HepG2 (cell line): ENCODE measurements at regions not wholly inside any gene's neighbourhood (a gene's known extent, or its start where the extent isn't known, plus 50 kb on each side); places are given as distances from the start of the nearest gene placed in this dataset.

Source experiments
- ATAC-seq: fragments of 200-7000 bp; cut with Tn5 transposase; 3 replicates; pipeline ENCODE4 v1.9.1; 2020; ENCODE audit warnings: mild to moderate bottlenecking, moderate library complexity
- BruUV-seq: library from RNA; stranded (reverse); fragments of 400-500 nt; replicated peaks from 2 replicates; lab custom pipeline; 2021; lab: Mats Ljungman, UMichigan
- CTCF ChIA-PET: fragments of 300-600 bp; formaldehyde crosslinking; extraction: SDS; loops from one replicate; lab custom pipeline; 2021; ENCODE audit warnings: low total read pairs, inconsistent platforms, low intra/inter-chr PET ratio; lab: Yijun Ruan, JAX
- POLR2A ChIA-PET: fragments of 350-600 bp; sonication (Branson Sonifier 250); formaldehyde crosslinking; loops from one replicate; lab custom pipeline; 2020; ENCODE audit warnings: antibody characterized with exemption, inconsistent platforms; lab: Yijun Ruan, JAX
- DNase-seq: peaks from one replicate; pipeline ENCODE4 v3.0.0-alpha.2; 2015; ENCODE audit warnings: low spot score
- FAIRE-seq: peaks from 3 replicates; lab custom pipeline; 2011; peaks lifted over from hg19 to GRCh38; lab: Jason Lieb, UNC
- H2AFZ ChIP-seq: one replicate; pipeline ENCODE4 v1.6.1; 2011; ENCODE audit warnings: low read length, inconsistent platforms
- H3K27ac ChIP-seq: fragments of 300-600 bp; 3 replicates; pipeline ENCODE4 v1.8.0; 2011; ENCODE audit warnings: mixed run types, mild to moderate bottlenecking, mixed read lengths, low read length, inconsistent platforms; ENCODE audit not compliant: insufficient read depth; ENCODE audit errors: extremely low read length
- H3K27me3 ChIP-seq, 2 experiments: fragments of 200-600 bp in 1 of 2; 2 replicates in 1 of 2; 3 replicates in 1 of 2; pipeline versions ENCODE4 v1.6.0 to v1.8.0; 2011; ENCODE audit warnings: low read length in 2 of 2, mild to moderate bottlenecking in 2 of 2, moderate library complexity in 2 of 2, inconsistent platforms in 1 of 2; ENCODE audit not compliant: insufficient read depth in 2 of 2, control insufficient read depth in 1 of 2
- H3K36me3 ChIP-seq, 2 experiments: fragments of 200-600 bp in 1 of 2; replicated peaks in 1 of 2; 2 replicates in 1 of 2; 3 replicates in 1 of 2; pipeline versions ENCODE4 v1.5.1 to v1.8.0; 2011; ENCODE audit warnings: low read length in 2 of 2, inconsistent platforms in 1 of 2; ENCODE audit not compliant: insufficient read depth in 2 of 2, control insufficient read depth in 1 of 2
- H3K4me1 ChIP-seq: 2 replicates; pipeline ENCODE4 v1.5.1; 2012; ENCODE audit warnings: low read length, inconsistent platforms; ENCODE audit not compliant: insufficient read depth
- H3K4me2 ChIP-seq: 2 replicates; pipeline ENCODE4 v1.6.0; 2011; ENCODE audit warnings: low read depth, low read length, inconsistent platforms
- H3K4me3 ChIP-seq, 3 experiments: fragments of 200-600 bp in 1 of 3; sonication (generic), shearing (Covaris generic) in 1 of 3; replicated peaks in 1 of 3; 2 replicates each; pipeline ENCODE4 v1.5.1; 2011 to 2016; ENCODE audit warnings: low read length in 3 of 3, inconsistent platforms in 2 of 3, low read depth in 2 of 3, mild to moderate bottlenecking in 2 of 3, control low read depth in 1 of 3, mixed read lengths in 1 of 3; ENCODE audit not compliant: insufficient read depth in 1 of 3
- H3K79me2 ChIP-seq: one replicate; pipeline ENCODE4 v1.6.1; 2011; ENCODE audit warnings: low read length, inconsistent platforms; ENCODE audit not compliant: insufficient read depth
- H3K9ac ChIP-seq: 2 replicates; pipeline ENCODE4 v1.6.0; 2011; ENCODE audit warnings: mild to moderate bottlenecking, low read depth, low read length, inconsistent platforms; ENCODE audit not compliant: insufficient read depth
- H3K9me3 ChIP-seq: 2 replicates; pipeline ENCODE4 v1.5.1; 2012; ENCODE audit warnings: mild to moderate bottlenecking, low read length
- H4K20me1 ChIP-seq: 2 replicates; pipeline ENCODE4 v1.6.0; 2011; ENCODE audit warnings: inconsistent platforms, mild to moderate bottlenecking, low read length, moderate library complexity; ENCODE audit not compliant: insufficient read depth
- ATM ChIP-seq: fragments of 450-650 bp; IDR thresholded peaks from 2 replicates; pipeline ENCODE4 v1.7.1; 2017; ENCODE audit warnings: mild to moderate bottlenecking, borderline replicate concordance
- CHD2 ChIP-seq: IDR thresholded peaks from 2 replicates; pipeline ENCODE4 v1.6.1; 2011; ENCODE audit warnings: low read depth, low read length, improper control_type of control experiment
- EEA1 ChIP-seq: sonication (generic); formaldehyde crosslinking; IDR thresholded peaks from 2 replicates; pipeline ENCODE4 v1.5.1; 2020; ENCODE audit warnings: mild to moderate bottlenecking, missing genetic modification reagents, borderline replicate concordance
- FOSL2 ChIP-seq: sonication (generic); formaldehyde crosslinking; IDR thresholded peaks from 2 replicates; pipeline ENCODE4 v1.4.0; 2020; ENCODE audit warnings: missing genetic modification reagents
- GABPB1 ChIP-seq: IDR thresholded peaks from 2 replicates; pipeline ENCODE4 v1.6.1; 2016; ENCODE audit warnings: mild to moderate bottlenecking, missing genetic modification reagents, moderate library complexity, missing compliant biosample characterization
- NR3C1 ChIP-seq: sonication (generic); formaldehyde crosslinking; IDR thresholded peaks from 2 replicates; pipeline ENCODE4 v1.4.0; 2020; ENCODE audit warnings: missing genetic modification reagents
- SIX4 ChIP-seq: sonication (generic); formaldehyde crosslinking; IDR thresholded peaks from 2 replicates; pipeline ENCODE4 v1.4.0; 2020; ENCODE audit warnings: missing genetic modification reagents
- WIZ ChIP-seq: sonication (generic); formaldehyde crosslinking; IDR thresholded peaks from 2 replicates; pipeline ENCODE4 v1.5.1; 2020; ENCODE audit warnings: mild to moderate bottlenecking, missing genetic modification reagents
- ZBTB38 ChIP-seq: sonication (generic); formaldehyde crosslinking; IDR thresholded peaks from 2 replicates; pipeline ENCODE4 v1.5.1; 2020; ENCODE audit warnings: mild to moderate bottlenecking, missing genetic modification reagents
- ZBTB40 ChIP-seq, 2 experiments: fragments of 450-650 bp in 1 of 2; sonication (generic) in 1 of 2; formaldehyde crosslinking in 1 of 2; IDR thresholded peaks; 2 replicates each; pipeline versions ENCODE4 v1.6.1 to v1.8.0; 2016 to 2022; ENCODE audit warnings: antibody characterized with exemption in 1 of 2, mild to moderate bottlenecking in 1 of 2, missing genetic modification reagents in 1 of 2
- ZFAT ChIP-seq: sonication (generic); formaldehyde crosslinking; conservative IDR thresholded peaks from 2 replicates; pipeline ENCODE4 v1.8.1; 2023; ENCODE audit warnings: missing genetic modification reagents, inconsistent platforms
- ZFY ChIP-seq: sonication (generic); formaldehyde crosslinking; IDR thresholded peaks from 2 replicates; pipeline ENCODE4 v1.4.0; 2020; ENCODE audit warnings: missing genetic modification reagents
- ZNF260 ChIP-seq: sonication (generic); formaldehyde crosslinking; IDR thresholded peaks from 2 replicates; pipeline ENCODE4 v1.4.0; 2020; ENCODE audit warnings: missing genetic modification reagents, low read depth, mild to moderate bottlenecking, borderline replicate concordance
- ZNF451 ChIP-seq: sonication (generic); formaldehyde crosslinking; IDR thresholded peaks from 2 replicates; pipeline ENCODE4 v1.5.0; 2020; ENCODE audit warnings: mild to moderate bottlenecking, missing genetic modification reagents
- ZNF530 ChIP-seq: sonication (generic); formaldehyde crosslinking; IDR thresholded peaks from 2 replicates; pipeline ENCODE4 v1.5.0; 2020; ENCODE audit warnings: low read depth, mild to moderate bottlenecking, missing genetic modification reagents
- ZNF615 ChIP-seq: sonication (generic); formaldehyde crosslinking; IDR thresholded peaks from 2 replicates; pipeline ENCODE4 v1.5.0; 2020; ENCODE audit warnings: mild to moderate bottlenecking, missing genetic modification reagents, borderline replicate concordance
- ZNF790 ChIP-seq: sonication (generic); formaldehyde crosslinking; IDR thresholded peaks from 2 replicates; pipeline ENCODE4 v1.8.0; 2022; ENCODE audit warnings: missing genetic modification reagents, mild to moderate bottlenecking, borderline replicate concordance
- ZNF816 ChIP-seq: sonication (generic); formaldehyde crosslinking; IDR thresholded peaks from 2 replicates; pipeline ENCODE4 v1.8.0; 2022; ENCODE audit warnings: missing genetic modification reagents, mild to moderate bottlenecking, borderline replicate concordance
- WGBS: methylation state at CpG from one replicate; pipeline ENCODE4 v1.1.6; 2017; ENCODE audit warnings: low lambda C conversion rate; 5-methylcytosine and 5-hydroxymethylcytosine counted together
- in situ Hi-C: cut with HindIII; loops from 2 replicates; pipeline ENCODE4 v1.10.0; 2017; ENCODE audit warnings: low pct_unique_long_range_greater_than_20kb; ENCODE audit not compliant: extremely low pct_ligation_motif_present
- intact Hi-C: fragments of 100-400 bp; cut with micrococcal nuclease; formaldehyde crosslinking; loops from one replicate; pipeline ENCODE4 v1.10.0; 2022; ENCODE audit not compliant: unreplicated experiment

- no peak for TF ChIP-seq ZNF451 (CRISPR knock-in tag)
- TF ChIP-seq NR3C1: no peak
- no peak for TF ChIP-seq EEA1 (CRISPR knock-in tag)
- TF ChIP-seq FOSL2 (CRISPR knock-in tag): no peak
- TF ChIP-seq ZFY: no peak
Measured at GRCh38 chr13:67351114-67351513, 121.0 kb upstream of the PCDH9 start (continued).

DNA sequence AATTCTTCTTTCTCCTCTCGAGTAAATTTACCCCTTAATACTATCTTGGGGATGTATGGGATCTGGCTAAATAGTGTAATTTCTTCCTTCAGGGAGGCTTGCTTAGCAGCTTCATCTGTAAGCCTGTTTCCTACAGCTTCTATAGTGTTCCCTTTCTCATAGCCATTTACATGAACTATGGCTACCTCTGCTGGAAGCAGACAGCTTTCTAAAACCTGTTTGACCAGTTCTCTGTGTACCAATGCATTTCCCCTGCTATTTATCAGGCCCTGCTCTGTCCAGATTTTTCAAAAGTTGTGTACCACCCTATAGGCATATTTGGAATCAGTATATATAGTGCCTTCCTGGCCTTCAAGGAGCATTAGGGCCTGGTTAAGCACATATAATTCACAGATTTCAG is 113.6 kb upstream of the PCDH9 start:
- no peak overlapping the region for H3K4me2 ChIP-seq
- no peaks in the 10 kb centered on the region for H3K9me3 ChIP-seq
- H3K4me3 ChIP-seq: no peak overlapping the region
- no peaks in the 10 kb centered on the region for H3K4me1 ChIP-seq
- no peak overlapping the region for H2AFZ ChIP-seq
- ATAC-seq (no peak), FAIRE-seq (no peak), DNase-seq (no peak)
- CTCF ChIA-PET: no interaction called here
- H3K36me3 ChIP-seq: no peaks in the 10 kb centered on the region
- H3K27me3 ChIP-seq: no peaks in the 10 kb centered on the region
- H3K9ac ChIP-seq: no peak overlapping the region
- no peak overlapping the region for H3K27ac ChIP-seq
- BruUV-seq: no TSS peak
- H4K20me1 ChIP-seq: no peaks in the 10 kb centered on the region
- H3K79me2 ChIP-seq: no peaks in the 10 kb centered on the region
- POLR2A ChIA-PET: no interaction called here
- 8% methylated on average over 1 of the region's 1 CpG for WGBS
- in situ Hi-C loops: no loop called here
- intact Hi-C loops: no loop called here
- TF ChIP-seq CHD2: no peak
- TF ChIP-seq GABPB1 (CRISPR knock-in tag): no peak
- no peak for TF ChIP-seq ZNF816
- TF ChIP-seq SIX4: no peak
- no peak for TF ChIP-seq ZBTB38 (CRISPR knock-in tag)
- no peak for TF ChIP-seq ZFAT (CRISPR knock-in tag)
- TF ChIP-seq ATM: no peak
- no peak for TF ChIP-seq WIZ (CRISPR knock-in tag)
- TF ChIP-seq ZNF790 (CRISPR knock-in tag): no peak
- no peak for TF ChIP-seq ZNF260 (CRISPR knock-in tag)
- TF ChIP-seq ZNF530: no peak
- TF ChIP-seq ZNF615 (CRISPR knock-in tag): no peak
- TF ChIP-seq ZBTB40 (IDR thresholded peaks at IDR 0.05): no peak
- TF ChIP-seq ZBTB40 (CRISPR knock-in tag; IDR thresholded peaks at IDR 0.05): no peak
